ENCODE measurements at regions not wholly inside any gene's neighbourhood (a gene's known extent, or its start where the extent isn't known, plus 50 kb on each side); places are given as distances from the start of the nearest gene placed in this dataset.
"Not testable (repeated sequence)": the region's sequence is repeated elsewhere in the genome, so short reads cannot be mapped to it uniquely, and the experiment has no call there.

- Histone ChIP-seq H3K36me3 (no peaks in the 10 kb centered on the region), H3K4me3 (no peak overlapping the region), H3K9me3 (no peaks in the 10 kb centered on the region), H3K4me1 (no peaks in the 10 kb centered on the region), H3K27me3 (no peaks in the 10 kb centered on the region), H3K27ac (no peak overlapping the region)
- intact Hi-C loops (cut with DNase I) = no loop called here
- ATAC-seq = no peak
- DNase-seq = no peak
- TF ChIP-seq CTCF (IDR thresholded peaks at IDR 0.05) = no peak
Observed at GRCh38 chr13:50255639-50256038, 240.4 kb downstream of the KCNRG start.

GRCh38 chr13:50256536-50257321, 241.5 kb downstream of the KCNRG start:
- DNase-seq; H3K36me3 ChIP-seq; H3K27me3 ChIP-seq; H3K4me1 ChIP-seq; ATAC-seq; H3K9me3 ChIP-seq; H3K4me3 ChIP-seq; intact Hi-C loops (cut with DNase I); H3K27ac ChIP-seq: not testable (repeated sequence)

- no peak for DNase-seq
- intact Hi-C loops (cut with DNase I) = no loop called here
- no peaks in the 10 kb centered on the region for H3K4me1 ChIP-seq
- H3K4me3 ChIP-seq = no peak overlapping the region
- H3K27ac ChIP-seq = no peak overlapping the region
- H3K27me3 ChIP-seq = no peaks in the 10 kb centered on the region
- no peak for ATAC-seq
- no peaks in the 10 kb centered on the region for H3K9me3 ChIP-seq
- no peak for TF ChIP-seq CTCF (IDR thresholded peaks at IDR 0.05)
- no peaks in the 10 kb centered on the region for H3K36me3 ChIP-seq
Observed at GRCh38 chr13:50257646-50258045, 242.4 kb downstream of the KCNRG start.

GRCh38 chr13:50261130-50261901, 246.1 kb downstream of the KCNRG start:
- DNase-seq (no peak), ATAC-seq (no peak)
- Histone ChIP-seq H3K9me3 (no peaks in the 10 kb centered on the region), H3K4me3 (no peak overlapping the region), H3K27ac (no peak overlapping the region), H3K4me1 (no peaks in the 10 kb centered on the region), H3K36me3 (no peaks in the 10 kb centered on the region), H3K27me3 (no peaks in the 10 kb centered on the region)
- TF ChIP-seq CTCF (IDR thresholded peaks at IDR 0.05) = no peak
- intact Hi-C loops (cut with DNase I) = no loop called here

- Histone ChIP-seq H3K36me3 (no peaks in the 10 kb centered on the region), H3K27me3 (no peaks in the 10 kb centered on the region), H3K4me3 (no peak overlapping the region), H3K4me1 (peaks cover 8% of the 10 kb centered on the region), H3K9me3 (no peaks in the 10 kb centered on the region), H3K27ac (no peak overlapping the region)
- no peak for TF ChIP-seq CTCF (IDR thresholded peaks at IDR 0.05)
- intact Hi-C loops (cut with DNase I) = no loop called here
- ATAC-seq (no peak), DNase-seq (no peak)
Observed at GRCh38 chr13:50267066-50267465, 251.8 kb downstream of the KCNRG start.

- Histone ChIP-seq H3K4me3 (no peak overlapping the region), H3K4me1 (peaks cover 8% of the 10 kb centered on the region), H3K9me3 (no peaks in the 10 kb centered on the region), H3K27me3 (no peaks in the 10 kb centered on the region), H3K27ac (no peak overlapping the region), H3K36me3 (no peaks in the 10 kb centered on the region)
- ATAC-seq (peak; percentile 84), DNase-seq (no peak)
- TF ChIP-seq CTCF (IDR thresholded peaks at IDR 0.05) = no peak
- intact Hi-C loops (cut with DNase I) = no loop called here
Observed at GRCh38 chr13:50267917-50268316, 252.7 kb downstream of the KCNRG start.
